Epidermal melanocyte (primary cell): ENCODE measurements at regions not wholly inside any gene's neighbourhood (a gene's known extent, or its start where the extent isn't known, plus 50 kb on each side); places are given as distances from the start of the nearest gene placed in this dataset.

ENCODE experiments used
- DNase-seq: peaks from one replicate; pipeline ENCODE4 v3.0.0; 2011; ENCODE audit warnings: low spot score; ENCODE audit not compliant: insufficient read length

- no peak for DNase-seq
These were observed 199.7 kb upstream of the LMNTD1 start for GRCh38 chr12:25752710-25753309.

GRCh38 chr12:25755136-25755970 is 202.3 kb upstream of the LMNTD1 start:
- DNase-seq = no peak

- no peak for DNase-seq
These were observed 202.6 kb upstream of the RASSF8 start for GRCh38 chr12:25755971-25756260.

DNA sequence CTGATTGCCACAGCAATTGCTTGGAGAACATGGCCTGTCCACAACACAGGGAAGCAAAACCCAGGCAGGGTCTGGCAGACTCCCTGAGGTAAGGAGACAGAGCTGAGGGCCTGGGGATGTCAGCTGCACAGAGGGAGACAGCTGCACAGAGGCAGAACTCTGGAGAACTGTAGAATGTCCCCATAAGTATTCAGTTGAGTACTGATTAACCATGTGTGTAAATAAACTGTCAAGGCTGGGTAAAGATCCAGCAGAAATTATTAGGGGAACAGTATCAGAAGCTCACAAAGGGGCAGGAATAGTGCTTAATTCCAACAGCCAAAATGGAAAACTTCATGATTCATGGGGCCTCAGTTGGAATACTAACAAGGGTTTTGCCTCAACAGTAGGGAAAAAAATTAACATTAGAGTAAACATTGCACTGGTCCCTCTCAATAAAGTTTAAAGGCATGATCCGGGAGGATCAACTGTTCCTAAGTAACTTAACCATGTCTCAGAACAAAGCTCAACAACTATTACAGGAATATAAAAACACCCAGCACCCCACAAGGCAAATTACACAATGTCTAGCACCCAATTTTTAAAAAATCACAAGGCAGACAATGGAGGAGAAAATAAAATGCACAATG is 201.3 kb upstream of the RASSF8 start:
- DNase-seq = no peak

DNA sequence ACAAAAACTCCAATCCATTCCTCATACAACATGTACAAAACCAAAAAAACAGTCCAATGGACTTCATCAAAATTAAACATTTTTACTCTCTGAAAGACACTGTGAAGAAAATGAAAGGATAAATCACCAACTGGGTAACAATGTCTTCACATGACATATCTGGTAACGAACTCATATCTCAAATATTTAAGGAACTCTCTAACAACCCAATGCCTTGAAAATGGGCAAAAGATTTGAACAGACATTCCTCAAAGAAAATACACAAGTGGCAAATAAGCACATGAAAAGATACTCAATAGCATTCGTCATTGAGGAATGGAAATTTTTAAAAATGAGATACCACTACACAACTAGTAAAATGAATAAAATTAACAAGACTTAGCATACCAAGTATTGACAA is 198.7 kb upstream of the RASSF8 start:
- no peak for DNase-seq

DNA sequence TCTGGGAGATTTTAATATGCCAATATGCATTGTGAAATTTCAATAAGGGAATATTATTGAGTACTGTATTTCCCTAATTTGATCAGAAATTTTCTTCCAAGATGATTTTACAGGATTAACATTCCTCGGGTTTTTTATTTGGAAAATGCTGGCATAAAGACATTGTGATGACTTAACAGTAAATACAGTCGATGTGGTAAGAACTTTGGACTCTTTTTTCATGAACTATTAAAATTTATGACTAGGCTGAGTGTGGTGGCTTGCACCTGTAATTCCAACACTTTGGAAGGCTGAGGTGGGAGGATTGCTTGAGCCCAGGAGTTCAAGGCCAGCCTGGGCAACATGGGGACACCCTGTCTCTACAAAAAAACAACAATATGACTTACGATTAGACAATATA is 197.1 kb upstream of the RASSF8 start:
- DNase-seq = no peak

- no peak for DNase-seq
These were observed 194.1 kb upstream of the RASSF8 start for GRCh38 chr12:25764409-25764808.

DNA sequence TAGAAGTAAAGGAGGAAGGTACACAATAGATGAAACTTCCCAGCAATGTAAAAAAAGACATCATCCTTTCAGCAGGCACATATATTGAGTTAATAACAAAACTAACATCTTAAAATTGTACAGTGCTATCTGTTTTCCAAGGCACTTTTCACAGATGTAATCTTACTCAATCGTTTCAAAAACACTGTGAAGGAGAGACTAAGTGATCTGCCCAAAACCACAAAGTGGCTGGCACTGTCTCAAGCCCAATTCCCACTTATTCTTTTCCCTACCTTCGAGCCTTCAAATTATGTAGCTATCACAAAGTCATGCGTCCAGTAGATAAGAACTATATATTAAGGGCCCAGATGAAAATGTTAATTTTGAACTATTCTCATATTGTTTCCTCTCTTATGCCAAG is 193.6 kb upstream of the RASSF8 start:
- no peak for DNase-seq

DNA sequence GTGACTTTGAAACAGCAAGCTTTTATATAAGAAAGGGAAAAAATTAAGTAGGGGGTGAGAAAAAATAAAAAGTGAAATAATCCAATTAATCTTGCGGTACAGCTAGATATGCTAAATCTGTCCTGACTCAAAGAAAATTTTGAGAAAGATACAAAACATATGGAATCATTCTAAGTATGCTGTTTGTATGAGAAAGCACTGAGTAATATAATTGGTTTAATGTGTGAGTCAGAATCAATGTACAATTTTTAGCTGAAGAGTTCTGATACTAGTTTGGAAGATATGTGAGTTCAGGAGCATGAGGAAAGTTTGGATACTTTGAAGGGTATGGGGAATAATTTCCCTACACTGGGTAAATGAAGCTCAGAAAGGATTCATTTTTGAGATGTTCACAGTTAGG is 190.9 kb upstream of the RASSF8 start:
- DNase-seq = no peak

DNA sequence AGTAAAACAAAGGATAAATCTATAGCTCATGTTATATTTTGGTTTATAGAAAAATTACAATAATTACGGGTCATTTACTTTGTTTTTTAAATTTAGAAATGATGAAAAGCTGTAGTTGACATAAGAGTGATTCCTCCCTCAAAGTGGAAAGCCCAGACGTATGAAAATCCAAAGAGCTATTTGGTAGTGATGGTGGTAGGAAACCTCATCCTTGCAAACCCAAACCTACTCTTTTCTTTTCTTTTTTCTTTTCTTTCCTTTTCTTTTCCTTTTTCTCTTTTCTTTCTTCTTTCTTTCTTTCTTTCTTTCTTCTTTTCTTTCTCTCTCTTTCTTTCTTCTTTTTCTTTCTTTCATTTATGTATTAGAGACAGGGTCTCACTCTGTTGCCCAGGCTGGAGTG is 190.3 kb upstream of the RASSF8 start:
- DNase-seq = no peak

GRCh38 chr12:25769082-25769945 is 189.2 kb upstream of the RASSF8 start:
- no peak for DNase-seq

DNA sequence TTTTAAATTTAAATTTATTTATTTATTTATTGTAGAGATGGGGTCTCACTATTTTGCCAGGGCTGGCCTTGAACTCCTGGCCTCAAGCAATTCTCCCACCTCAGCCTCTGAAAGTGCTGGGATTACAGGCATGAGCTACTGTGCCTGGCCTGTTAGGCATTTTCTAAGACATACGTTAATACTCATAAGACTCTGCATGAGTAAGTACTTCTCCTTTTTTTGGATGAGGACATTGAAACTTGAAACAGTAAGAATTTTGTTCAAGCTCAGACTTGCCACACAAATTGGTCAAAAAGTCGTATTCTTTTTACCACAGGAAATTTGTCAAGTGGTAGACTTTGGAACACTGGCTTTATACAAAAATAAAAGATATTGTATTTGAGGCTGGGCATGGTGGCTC is 187.4 kb upstream of the RASSF8 start:
- DNase-seq = no peak

GRCh38 chr12:25771476-25771875 is 187.0 kb upstream of the RASSF8 start:
- DNase-seq = no peak

GRCh38 chr12:25775968-25776367 is 182.5 kb upstream of the RASSF8 start:
- DNase-seq = no peak

DNA sequence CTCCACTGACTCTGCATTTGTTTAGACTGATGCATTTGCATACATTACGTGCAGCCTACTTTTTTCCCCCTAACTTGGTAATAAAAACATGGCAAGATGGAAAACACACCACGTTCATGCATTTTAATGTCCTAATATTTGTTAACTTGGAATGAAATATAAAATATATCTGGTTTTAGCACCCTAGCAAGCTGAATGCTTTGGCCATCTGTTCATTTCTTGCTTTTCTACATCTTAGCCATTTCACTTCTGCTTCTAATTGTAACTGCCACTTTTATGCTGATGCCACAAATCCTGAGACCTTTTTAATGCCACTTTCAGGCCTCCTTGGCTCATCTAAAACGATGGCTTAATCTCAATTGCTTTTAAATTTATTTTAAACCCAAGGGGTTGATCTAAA is 177.7 kb upstream of the RASSF8 start:
- no peak for DNase-seq

- DNase-seq = no peak
These were observed 177.2 kb upstream of the RASSF8 start for GRCh38 chr12:25781232-25781631.

GRCh38 chr12:25783566-25783965 is 174.9 kb upstream of the RASSF8 start:
- no peak for DNase-seq

DNA sequence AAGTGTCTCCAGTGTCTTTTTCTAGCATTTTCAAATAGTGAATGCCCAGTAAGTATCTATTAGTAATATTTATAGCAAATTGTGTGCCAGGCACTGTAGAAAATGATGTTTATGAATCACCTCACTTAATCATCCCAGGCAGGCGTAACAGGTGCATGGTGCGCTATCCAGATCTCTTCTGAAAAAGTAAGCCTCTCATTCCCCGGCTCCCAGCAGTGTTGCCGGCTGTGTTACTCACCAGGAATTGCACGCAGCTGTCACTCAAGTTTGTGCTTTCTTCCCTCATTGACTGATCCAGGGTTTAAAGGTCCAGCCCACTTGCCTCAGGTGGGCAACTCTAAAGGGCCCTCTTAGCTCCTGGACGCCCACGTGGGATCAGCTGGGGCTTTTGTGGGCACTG is 173.8 kb upstream of the RASSF8 start:
- DNase-seq = no peak

- DNase-seq = no peak
These were observed 173.3 kb upstream of the RASSF8 start for GRCh38 chr12:25785134-25785533.

DNA sequence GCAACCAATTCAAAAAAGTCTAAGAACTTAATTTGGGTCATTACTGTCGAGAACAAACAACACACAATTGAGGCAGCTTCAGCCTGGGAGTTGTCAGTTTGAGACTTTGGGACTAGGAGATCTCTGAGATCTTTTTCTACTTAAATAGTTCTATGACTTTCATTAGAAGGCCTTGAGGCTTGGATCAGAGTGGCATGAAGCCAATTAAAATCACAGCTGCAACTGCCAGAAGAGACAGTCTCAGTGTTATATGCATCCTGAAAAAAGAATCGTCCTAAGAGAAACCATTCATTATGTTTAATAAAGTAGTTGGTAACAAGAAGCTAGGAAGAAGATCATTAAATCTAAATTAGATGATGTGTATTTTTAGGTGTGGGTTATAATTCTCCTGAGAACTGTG is 170.8 kb upstream of the RASSF8 start:
- DNase-seq = peak; percentile 50

GRCh38 chr12:25788707-25789442 is 169.6 kb upstream of the RASSF8 start:
- DNase-seq = no peak
